Renal pelvis (tissue), 1 donor: ENCODE measurements at regions not wholly inside any gene's neighbourhood (a gene's known extent, or its start where the extent isn't known, plus 50 kb on each side); places are given as distances from the start of the nearest gene placed in this dataset.

Source experiments
- DNase-seq: peaks from one replicate; pipeline ENCODE4 v3.0.0-alpha.2; 2013

DNA sequence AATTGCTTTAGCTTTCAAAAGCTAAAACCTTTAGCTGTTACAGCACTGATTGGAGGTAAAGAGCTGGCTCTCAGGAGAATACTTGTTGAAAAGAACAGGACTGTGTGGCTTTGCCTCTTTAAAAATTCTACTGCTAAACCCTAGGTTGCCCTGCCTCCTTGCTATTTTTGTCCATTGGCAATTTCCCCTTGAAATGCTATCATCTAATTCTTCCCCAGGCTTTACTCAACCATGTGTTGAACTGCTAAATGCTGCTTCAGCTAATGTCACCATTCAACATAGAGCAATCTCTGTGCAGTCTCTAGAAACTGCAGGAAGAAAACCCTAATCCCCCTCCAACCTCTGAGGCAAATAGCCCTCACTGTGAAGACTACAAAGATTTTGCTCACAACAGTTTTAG, 203.7 kb upstream of the ARX start:
- no peak for DNase-seq

DNA sequence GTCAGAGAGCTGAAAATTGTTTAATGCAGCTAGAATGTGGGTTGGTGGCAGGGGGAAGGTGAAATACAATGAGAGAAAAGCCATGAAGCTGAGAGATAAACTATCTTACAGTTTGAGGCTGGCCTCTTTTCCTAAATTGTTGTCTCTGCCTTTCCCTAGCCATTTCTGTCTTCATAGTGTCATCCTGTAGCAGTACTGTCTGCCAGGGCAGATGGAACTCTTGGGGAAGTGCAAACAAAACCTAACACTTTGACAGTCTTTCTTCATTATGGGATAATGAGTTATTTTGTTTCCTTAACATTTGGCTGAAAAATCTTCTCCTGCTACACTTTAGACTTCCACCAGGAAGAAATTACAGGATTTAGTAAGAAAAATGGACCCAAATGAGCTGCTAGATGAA, 197.8 kb upstream of the ARX start:
- DNase-seq, result no peak

DNA sequence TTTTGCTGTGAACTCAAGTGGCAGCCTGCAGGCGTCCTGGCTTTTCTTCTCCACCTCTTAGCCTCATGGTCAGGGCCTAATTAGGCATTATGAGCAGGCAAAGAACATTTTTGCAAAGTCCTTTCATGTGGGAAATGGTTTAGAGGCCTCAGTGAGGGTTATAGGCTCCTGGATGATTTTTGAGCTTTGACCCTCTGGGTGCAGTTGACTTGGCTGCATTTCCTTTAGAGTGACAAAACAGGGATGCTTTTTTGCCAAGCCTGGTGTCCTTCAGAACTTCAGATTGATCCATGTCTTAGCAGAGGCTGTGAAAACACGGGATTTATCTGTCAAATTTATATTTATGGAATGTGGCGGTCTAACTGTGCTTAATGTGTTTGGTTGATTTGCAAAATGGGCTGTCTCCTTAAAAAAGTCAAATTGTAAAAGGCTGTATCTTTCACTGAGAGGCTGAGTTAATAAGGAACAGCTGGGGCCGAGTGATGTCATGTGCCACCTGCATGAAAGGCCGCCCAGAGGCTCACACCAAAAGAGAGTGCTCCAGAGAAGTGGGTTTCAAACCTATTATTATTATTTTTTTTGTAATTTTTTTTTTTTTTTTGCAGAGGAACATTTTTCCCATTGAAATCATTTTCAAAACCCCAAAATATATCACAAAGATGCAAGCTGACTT, 192.2 kb upstream of the ARX start:
- no peak for DNase-seq

DNA sequence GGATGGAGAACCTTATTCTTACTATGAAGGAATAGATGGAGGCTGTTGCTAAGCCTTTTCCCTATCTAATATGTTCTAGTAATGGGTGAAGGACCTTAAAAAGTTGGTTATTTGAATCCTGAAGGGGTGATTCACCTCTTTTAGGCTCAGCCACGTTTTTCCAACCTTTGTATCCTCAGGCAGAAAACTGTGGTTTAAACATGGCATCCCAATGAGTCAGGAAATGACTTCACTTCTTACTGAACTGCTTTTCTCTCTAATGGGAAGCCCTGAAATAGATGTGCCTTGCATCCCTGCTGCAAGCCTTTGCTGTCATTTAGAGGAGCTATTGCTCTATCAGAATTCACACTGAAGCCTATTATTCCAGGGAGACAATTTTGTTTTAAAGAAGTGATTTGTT, 191.0 kb upstream of the ARX start:
- no peak for DNase-seq

DNA sequence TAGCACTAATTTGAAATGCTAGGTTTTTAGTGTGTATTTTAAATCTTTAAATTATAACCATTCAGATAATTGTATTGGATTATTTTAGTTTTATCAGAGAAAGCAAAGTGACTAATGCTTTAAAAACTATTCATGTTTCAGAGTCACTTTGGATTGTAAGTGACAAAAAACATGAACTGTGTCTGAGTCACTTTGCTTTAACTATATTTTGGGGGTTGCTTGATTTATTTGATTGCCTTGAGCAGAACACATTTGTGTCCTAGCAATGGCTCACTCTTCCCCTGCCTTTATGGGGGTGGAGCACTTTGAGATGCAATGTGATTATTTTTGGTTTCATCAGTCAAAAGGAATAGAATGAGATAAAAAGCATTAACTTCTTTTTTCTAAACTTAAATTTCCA, 188.4 kb upstream of the ARX start:
- DNase-seq, result no peak

DNA sequence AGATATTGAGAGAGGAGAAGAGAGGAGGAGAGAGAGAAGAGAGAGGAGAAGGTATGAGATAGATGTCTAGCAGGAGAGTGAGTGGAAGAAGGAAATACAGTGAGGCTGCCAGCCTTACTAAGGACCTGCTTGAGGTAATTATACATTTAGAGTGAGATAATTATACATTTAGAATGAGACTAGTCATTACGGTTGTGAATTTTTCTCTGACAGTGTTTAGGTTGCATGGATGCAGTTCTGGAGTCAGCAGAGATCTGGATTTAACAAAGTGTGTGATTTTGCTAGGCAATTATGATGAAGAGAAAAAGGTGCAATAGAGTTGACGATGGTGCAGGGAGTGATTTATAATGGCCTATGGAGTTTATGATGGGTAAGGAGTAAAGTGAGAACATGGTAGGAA, 187.1 kb upstream of the ARX start:
- DNase-seq, result no peak

DNA sequence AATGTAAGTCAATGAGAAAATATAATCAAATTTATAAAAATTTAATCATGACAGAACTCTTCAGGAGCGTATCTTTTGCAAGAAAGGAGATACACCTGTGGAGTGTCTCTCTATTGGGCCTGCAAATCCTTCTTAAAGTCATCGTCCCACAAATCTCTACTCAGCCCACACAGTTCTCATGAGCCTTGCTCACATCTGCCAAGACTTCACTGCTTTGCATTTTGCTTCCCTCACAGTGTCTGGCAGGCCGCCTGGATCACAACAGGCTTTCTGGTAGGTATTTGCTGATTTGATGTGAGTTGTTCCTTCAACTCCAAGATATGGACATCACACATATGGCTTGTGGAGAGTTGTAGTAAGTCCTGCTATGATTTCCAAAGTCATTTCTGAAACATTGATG, 183.1 kb upstream of the ARX start:
- DNase-seq, result peak; percentile 28

DNA sequence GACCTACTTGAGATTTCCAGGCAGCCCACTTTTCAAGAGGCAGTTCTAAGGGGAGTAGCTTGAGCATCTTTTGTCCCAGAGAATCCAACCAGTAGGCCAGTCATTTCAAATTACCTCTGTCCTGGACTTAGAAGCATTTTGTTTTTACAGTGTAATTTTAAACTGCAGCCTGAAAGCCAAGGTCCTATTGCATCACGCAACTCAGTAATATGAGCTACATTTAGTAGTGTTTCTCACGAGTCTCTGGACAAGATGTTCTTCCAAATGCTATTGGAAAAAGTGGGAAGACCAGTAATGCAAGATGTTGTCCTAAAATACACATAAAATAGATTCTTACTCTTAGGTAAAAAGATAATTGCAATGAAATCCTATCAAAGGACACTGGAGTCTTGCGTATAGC, 182.5 kb upstream of the ARX start:
- DNase-seq, result no peak

DNA sequence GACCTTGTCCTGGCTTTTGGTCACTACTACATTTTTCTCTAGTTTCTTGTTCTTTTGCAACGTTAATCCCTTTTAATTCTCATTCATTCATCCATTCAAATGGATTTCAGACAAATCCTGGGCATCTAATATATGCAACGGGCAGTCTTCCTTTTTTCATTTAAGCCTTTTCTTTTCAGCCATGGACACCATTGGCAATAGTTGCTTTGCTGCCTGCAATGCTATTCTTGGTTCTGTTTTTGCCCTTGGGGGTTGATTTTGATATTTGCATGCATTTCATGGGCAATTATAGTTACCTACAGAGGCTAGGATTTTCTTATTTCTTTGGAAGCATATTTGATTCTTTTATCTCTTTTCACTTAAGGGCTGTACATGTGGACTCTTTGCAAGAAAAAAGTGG, 180.5 kb upstream of the ARX start:
- DNase-seq, result no peak

DNA sequence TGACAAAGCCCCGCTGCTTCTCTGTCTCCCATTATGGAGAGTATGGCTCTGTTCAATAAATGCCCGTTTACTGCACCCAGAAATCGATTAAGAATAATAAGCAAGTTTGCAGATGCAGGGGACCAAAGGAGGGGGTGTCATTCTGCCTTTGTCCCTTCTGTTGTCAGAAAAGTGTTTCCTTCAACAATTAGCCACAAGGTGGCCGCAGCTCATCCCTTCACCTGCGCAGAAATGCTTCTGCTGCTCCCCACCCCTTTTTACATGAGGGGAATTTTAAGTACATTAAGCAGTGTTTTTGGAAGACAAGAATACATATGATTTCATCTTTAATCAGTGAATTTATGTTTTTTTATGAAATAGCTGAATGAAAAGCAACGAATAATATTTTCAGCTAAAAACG, 175.6 kb upstream of the ARX start:
- DNase-seq, result no peak

DNA sequence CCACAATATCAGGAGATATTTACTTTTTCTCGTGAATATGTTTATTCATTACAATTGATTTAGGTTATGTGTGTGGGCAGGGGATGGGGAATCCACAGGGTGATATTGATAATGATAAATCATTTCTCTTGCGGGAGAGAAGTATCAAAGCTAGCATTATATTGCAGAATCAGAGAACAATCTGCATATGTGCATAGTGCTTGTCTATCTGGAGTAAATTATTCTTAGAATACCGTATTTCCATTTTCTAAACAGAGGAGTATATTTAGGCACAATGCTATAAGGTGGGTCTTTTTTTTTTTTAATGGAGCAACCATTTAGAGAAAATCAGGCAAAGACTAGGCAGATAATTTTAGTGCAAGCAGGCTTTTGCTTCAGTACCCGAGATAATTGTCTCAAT, 166.0 kb upstream of the ARX start:
- DNase-seq, result no peak

DNA sequence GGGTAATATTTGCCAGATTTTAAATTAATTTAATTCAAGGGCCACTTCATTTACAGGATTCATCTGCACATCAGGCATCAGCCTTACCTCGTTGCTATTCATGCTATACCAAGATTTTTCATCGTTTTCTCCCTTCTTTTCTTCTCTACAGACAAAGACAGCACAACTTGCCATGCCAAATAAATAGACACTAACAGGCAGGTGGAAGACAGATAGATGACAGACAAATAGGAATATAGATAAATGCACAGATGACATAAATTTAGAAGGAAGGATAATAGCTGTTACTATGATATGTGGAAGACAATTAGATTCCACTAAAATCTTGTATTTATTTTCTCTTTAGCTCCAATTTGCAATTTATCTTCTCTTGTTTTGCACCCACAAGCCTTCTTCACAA, 164.5 kb upstream of the ARX start:
- no peak for DNase-seq

DNA sequence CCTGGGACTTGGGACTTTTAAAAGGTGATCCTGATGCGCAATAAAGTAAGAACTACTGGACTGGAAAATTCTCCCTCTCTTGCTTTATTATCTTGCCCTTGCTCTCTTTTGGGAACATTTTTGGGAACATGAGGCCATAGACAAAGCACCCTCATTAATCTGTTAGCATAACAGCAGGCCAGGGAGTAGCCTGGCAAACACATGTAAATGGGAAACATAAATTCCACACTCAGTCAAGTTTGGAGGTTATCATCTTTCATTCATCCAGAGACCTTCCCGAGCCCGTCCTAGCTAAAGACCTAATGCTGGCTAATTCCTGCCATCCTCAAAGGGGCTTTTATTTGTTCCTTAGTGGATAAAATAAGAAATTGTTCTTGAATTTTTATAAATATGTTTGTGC, 162.8 kb upstream of the ARX start:
- no peak for DNase-seq

DNA sequence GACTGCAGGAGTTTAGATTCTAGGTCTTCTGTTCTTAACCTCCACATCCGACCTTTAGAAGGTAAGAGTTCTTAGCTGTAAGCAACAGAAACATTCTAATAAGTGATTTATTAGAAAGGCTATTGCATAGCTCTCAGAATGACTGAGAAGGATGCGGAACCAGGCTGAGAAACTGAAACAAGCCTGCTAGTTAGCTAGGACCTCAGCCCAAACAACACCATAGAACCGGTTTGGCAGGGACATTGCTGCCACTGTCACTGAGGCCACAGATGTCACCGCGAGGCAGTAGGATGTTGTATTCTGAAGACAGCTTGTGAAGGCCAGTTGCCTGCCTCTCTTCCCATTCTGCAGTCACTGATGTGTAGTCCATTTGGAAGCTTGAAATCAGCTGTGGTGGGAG, 160.0 kb upstream of the ARX start:
- no peak for DNase-seq

DNA sequence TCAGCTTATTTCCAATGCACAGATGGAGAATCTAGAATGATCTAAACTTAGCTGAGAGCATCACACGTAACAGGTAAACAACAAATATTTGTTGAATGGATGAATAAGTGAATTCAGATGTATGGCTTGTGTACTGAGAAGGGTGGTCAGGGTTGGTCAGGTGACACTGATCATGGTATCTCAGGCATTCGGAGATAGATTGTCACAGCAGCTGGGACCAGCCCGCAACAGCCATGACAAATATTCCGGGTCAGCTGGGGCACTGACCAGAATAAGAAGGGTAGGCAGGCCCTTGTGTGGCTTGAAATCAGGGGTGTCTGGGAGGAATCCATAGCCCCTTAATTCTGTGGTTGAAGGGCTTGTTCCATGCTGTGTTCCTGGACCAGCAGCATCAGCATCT, 159.4 kb upstream of the ARX start:
- DNase-seq, result no peak

DNA sequence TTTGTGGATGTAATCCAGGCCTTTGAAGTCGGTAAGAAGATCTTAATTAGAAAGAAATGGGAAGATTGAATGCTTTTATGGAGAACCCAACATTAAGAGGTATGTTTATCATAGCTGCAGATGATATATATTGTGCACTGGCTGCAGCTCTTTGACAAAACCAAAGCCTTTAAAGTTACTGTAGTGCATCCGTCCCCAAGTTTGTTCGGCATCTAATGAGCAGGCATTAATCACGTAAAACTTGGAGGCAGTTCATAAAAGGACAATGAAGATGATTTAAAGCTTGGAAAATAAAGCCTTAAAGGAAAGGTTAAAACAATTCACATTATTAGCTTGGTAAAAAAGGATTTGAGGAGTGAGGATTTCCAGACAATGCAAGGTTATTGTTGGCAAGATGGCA, 150.8 kb upstream of the ARX start:
- peak; percentile 50 for DNase-seq

DNA sequence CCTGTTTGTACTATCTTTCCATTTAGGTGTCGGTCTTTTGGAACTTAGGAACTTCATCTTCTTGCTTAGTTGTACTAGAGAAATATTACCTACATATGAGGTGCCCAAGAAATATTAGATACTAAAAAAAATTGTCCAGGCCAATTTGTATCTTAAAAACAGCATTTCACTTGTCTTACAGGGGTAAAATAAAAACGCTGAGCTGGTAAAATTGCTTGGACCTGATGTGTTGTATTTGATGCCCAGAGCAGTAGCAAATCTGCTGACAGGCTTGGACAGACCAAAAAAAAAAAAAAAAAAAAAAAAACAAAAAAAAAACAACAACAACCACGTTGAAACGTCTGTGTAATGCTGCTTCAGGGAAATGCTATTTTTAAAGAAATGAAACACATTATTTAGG, 150.4 kb upstream of the ARX start:
- no peak for DNase-seq

DNA sequence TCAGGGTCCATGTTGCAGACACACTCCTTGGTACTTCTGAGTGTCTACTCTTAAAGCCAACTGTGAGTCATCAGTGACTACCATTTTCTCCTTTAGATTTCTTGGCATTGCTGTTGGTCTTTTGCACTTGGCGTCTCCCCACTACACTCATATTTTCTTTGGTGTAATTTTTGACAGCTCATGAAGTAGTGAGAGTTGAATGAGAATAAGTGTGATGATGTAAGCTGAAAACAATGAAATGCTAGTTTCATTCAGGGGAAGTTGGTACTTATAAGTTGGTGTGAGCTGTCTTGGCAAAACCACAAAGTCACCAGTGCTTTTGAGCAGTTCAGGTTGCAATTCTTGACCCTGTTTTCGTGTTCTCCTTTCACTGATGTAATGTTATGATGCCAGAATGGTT, 142.9 kb upstream of the ARX start:
- DNase-seq, result no peak

DNA sequence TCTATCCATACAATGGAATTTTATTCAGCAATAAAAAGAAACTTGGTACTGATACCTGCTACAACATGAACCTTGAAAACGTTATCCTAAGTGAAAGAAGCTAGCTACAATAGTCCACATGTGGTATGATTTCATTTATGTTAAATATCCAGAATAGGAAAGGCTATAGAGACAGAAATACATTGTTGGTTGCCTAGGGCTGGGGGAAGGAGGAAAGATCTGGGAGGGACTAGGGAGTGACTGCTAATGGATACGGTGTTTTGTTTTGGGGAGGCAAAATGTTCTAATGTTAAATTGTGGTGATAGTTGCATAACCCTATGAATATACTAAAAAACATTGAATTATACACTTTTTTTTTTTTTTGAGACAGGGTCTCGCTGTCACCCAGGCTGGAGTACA, 141.1 kb upstream of the ARX start:
- no peak for DNase-seq

DNA sequence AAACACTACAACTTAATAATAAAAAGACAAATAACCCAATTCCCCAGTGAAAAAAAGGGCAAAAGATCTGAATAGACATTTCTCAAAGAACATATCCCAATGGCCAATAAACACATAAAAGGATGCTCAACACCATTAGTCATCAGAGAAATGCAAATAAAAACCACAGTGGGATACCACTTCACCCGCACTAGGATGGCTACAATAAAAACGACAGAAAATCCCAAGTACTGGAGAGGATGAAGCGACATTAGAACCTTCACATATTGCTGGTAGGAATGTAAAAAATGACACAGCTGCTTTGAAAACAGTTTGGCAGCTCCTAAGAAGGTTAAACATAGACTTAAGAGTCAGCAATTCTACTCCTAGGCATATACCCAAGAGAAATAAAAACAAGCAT, 140.6 kb upstream of the ARX start:
- DNase-seq, result no peak

DNA sequence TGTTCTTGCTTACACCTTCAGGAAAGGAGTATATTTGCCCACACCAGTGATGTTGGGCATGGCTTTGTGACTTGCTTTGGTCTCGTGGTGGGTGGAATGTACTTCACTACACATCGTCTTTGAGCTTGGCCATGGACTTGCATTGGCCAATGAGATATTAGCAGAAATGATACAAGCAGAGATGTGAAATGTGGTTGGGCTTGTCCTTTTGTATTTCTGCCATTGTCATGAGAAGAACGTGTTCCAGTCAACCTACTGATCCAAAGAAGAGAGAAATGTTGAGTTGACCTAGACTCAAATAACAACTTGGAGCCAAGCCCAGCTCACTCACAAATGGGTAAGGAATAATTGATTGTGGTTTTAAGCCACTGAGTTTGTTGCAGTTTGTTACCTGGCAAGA, 138.4 kb upstream of the ARX start:
- DNase-seq, result no peak

DNA sequence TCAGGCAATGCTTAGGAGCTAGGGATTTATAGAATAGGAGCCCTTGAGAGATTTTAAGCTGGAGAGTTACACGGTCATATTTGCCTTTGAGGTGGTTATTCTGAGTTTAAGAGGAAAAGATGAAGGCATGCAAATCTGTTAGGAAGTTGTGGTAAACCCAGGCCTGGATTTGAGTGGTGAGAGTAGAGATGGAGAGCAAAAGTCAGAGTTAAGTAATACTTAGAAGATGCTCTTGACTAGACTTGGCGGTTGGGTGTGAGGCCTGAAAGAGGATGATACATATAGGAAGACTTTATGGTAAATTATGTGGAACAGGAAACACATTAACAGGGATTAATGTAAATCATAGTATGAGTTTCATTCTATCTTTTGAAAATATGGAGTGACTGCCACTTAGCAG, 136.0 kb upstream of the ARX start:
- no peak for DNase-seq

DNA sequence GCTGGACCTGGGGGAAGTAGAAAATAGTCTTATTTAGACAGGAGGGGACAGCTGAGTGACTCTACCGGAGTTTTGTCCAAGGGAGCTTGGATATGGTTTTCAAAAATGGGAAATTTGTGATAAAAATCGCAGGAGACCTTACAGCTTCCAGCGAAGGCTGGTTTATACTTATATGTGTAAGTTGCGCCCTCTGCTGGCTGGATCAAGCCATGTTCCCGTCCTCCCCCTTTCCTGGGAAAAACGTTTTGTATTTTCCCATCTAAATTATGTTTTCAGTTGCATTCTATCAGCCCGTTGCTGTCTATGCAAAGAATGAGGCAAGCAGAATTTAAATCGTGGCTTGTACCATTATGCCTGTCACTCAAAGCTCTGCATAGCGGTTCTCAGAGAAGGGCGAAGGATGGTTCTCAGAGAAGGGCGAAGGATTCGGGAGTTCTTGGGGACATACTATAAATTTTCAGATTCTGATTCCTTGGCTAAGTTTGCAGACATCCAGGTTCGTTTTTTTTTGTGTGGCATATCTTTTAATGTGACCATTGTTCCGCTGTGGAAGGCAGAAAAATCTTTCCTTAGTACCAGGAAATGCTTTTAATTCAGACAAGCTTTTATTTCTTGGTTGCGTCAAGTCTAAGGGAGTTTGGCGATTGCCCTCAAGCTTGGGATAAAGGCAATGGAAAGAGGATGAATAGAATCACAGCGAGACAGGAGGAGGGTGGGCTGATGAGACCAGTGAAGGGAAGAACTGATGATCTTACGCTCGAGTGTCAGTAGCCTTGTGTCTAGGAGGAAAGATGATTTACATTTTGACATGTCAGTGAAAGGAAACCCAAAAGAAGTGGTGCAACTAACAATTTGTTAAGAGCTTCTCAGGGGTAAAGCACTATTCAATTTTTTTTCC, 128.5 kb upstream of the ARX start:
- DNase-seq, result peak; percentile 26

DNA sequence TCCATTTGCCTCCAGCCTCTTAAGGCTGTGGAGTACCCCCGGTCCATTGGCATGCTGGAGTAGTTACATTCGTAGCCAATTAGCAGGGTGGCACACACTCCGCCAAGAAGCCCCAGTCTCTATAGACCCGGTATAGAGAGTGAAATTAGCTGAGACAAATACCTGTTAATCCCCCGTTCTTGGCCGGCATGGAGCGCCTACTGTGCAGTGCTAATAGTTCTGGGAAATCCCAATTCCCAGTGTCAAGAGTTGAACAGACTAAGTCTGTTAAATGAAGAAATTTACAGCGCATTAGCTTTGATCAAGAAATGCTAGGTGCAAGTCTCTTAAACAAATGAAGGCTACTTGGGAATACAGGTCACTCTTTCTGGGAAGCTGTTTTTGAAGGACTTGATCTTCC, 127.8 kb upstream of the ARX start:
- no peak for DNase-seq
